Endodermal cell (in vitro differentiated cells): ENCODE measurements at regions not wholly inside any gene's neighbourhood (a gene's known extent, or its start where the extent isn't known, plus 50 kb on each side); places are given as distances from the start of the nearest gene placed in this dataset.

Experiments used
- DNase-seq: peaks from one replicate; pipeline ENCODE4 v3.0.0-alpha.2; 2017
- H3K27ac ChIP-seq: 2 replicates; pipeline ENCODE4 v1.5.1; 2013; ENCODE audit warnings: mild to moderate bottlenecking, low read depth, low read length, moderate library complexity
- H3K27me3 ChIP-seq: 2 replicates; pipeline ENCODE4 v1.6.1; 2013; ENCODE audit warnings: mild to moderate bottlenecking, low read length, moderate library complexity; ENCODE audit not compliant: insufficient read depth, control insufficient read depth, poor library complexity, severe bottlenecking
- H3K36me3 ChIP-seq: 2 replicates; pipeline ENCODE4 v1.7.0; 2013; ENCODE audit warnings: mild to moderate bottlenecking, low read length, moderate library complexity; ENCODE audit not compliant: control insufficient read depth, insufficient read depth
- H3K4me1 ChIP-seq: one replicate; pipeline ENCODE4 v1.7.0; 2013; ENCODE audit warnings: low read length; ENCODE audit not compliant: control insufficient read depth, insufficient read depth
- H3K4me3 ChIP-seq: 2 replicates; pipeline ENCODE4 v1.5.1; 2013; ENCODE audit warnings: mild to moderate bottlenecking, low read length, moderate library complexity
- H3K9ac ChIP-seq: 2 replicates; pipeline ENCODE4 v1.6.1; 2013; ENCODE audit warnings: mild to moderate bottlenecking, low read length, moderate library complexity; ENCODE audit not compliant: poor library complexity, severe bottlenecking; ENCODE audit errors: extremely low read depth
- H3K9me3 ChIP-seq: 2 replicates; pipeline ENCODE4 v1.6.1; 2013; ENCODE audit warnings: mild to moderate bottlenecking, low read length, moderate library complexity; ENCODE audit not compliant: control insufficient read depth
- H3K27ac Mint-ChIP-seq: 2 replicates; pipeline ENCODE4 v1.8.0; 2020; ENCODE audit warnings: mixed read lengths
- H3K27me3 Mint-ChIP-seq: 2 replicates; pipeline ENCODE4 v1.8.0; 2021; ENCODE audit warnings: mild to moderate bottlenecking, mixed read lengths; ENCODE audit not compliant: insufficient read depth
- H3K36me3 Mint-ChIP-seq: 2 replicates; pipeline ENCODE4 v1.8.0; 2020; ENCODE audit warnings: low read depth, mixed read lengths
- H3K4me1 Mint-ChIP-seq: 2 replicates; pipeline ENCODE4 v1.8.0; 2020; ENCODE audit warnings: mixed read lengths
- H3K4me3 Mint-ChIP-seq: 2 replicates; pipeline ENCODE4 v1.8.0; 2020; ENCODE audit warnings: mild to moderate bottlenecking, moderate library complexity, mixed read lengths
- H3K9me3 Mint-ChIP-seq: 2 replicates; pipeline ENCODE4 v1.8.0; 2020; ENCODE audit warnings: mild to moderate bottlenecking, mixed read lengths
- CTCF ChIP-seq: fragments of 200-600 bp; sonication (generic); conservative IDR thresholded peaks from 2 replicates; pipeline ENCODE4 v1.5.0; 2021; ENCODE audit warnings: antibody characterized with exemption, mild to moderate bottlenecking
- WGBS, 2 experiments: methylation state at CpG; one replicate each; pipeline versions ENCODE4 v1.1.5 to v1.1.7; 2013; ENCODE audit warnings: missing lambda C conversion rate in 2 of 2, mixed read lengths in 1 of 2; ENCODE audit not compliant: insufficient coverage in 1 of 2, insufficient read length in 1 of 2; 5-methylcytosine and 5-hydroxymethylcytosine counted together

GRCh38 chr10:128823201-128823600 is 643.8 kb upstream of the MGMT start:
- no peaks in the 10 kb centered on the region for H3K36me3 Mint-ChIP-seq
- 95 to 96% methylated on average over 4 to 16 of the region's 16 CpGs for WGBS, 2 experiments
- Histone ChIP-seq H3K36me3 (no peaks in the 10 kb centered on the region), H3K9me3 (no peaks in the 10 kb centered on the region), H3K4me1 (no peaks in the 10 kb centered on the region), H3K27me3 (peaks cover 6% of the 10 kb centered on the region), H3K27ac (no peak overlapping the region), H3K9ac (no peak overlapping the region), H3K4me3 (no peak overlapping the region)
- DNase-seq: no peak
- H3K27me3 Mint-ChIP-seq: peaks cover 4% of the 10 kb centered on the region
- H3K9me3 Mint-ChIP-seq: no peaks in the 10 kb centered on the region
- H3K27ac Mint-ChIP-seq: no peak overlapping the region
- H3K4me1 Mint-ChIP-seq: no peaks in the 10 kb centered on the region
- no peak overlapping the region for H3K4me3 Mint-ChIP-seq
- no peak for TF ChIP-seq CTCF

- no peak overlapping the region for H3K27ac ChIP-seq
- H3K27me3 ChIP-seq: no peaks in the 10 kb centered on the region
- no peak overlapping the region for H3K4me3 Mint-ChIP-seq
Observed at GRCh38 chr10:128825626-128826025, 641.4 kb upstream of the MGMT start.

GRCh38 chr10:128833671-128834070 is 633.4 kb upstream of the MGMT start:
- H3K27me3 ChIP-seq: no peaks in the 10 kb centered on the region
- Mint-ChIP-seq H3K4me1 (no peaks in the 10 kb centered on the region), H3K27me3 (no peaks in the 10 kb centered on the region), H3K36me3 (no peaks in the 10 kb centered on the region), H3K9me3 (no peaks in the 10 kb centered on the region), H3K4me3 (no peak overlapping the region), H3K27ac (no peak overlapping the region)
- H3K9ac ChIP-seq: no peak overlapping the region
- DNase-seq: no peak
- no peak for TF ChIP-seq CTCF
- no peaks in the 10 kb centered on the region for H3K36me3 ChIP-seq
- H3K4me3 ChIP-seq: no peak overlapping the region
- 95% methylated on average over 5 of the region's 5 CpGs for WGBS, 2 experiments
- no peak overlapping the region for H3K27ac ChIP-seq
- no peaks in the 10 kb centered on the region for H3K9me3 ChIP-seq
- no peaks in the 10 kb centered on the region for H3K4me1 ChIP-seq

More at GRCh38 chr10:128825626-128826025, 641.4 kb upstream of the MGMT start:
- H3K4me1 Mint-ChIP-seq: no peaks in the 10 kb centered on the region
- DNase-seq: no peak
- H3K36me3 ChIP-seq: no peaks in the 10 kb centered on the region
- H3K9ac ChIP-seq: no peak overlapping the region
- H3K4me3 ChIP-seq: no peak overlapping the region
- H3K27ac Mint-ChIP-seq: no peak overlapping the region
- WGBS, 2 experiments: 89 to 90% methylated on average over 4 to 6 of the region's 6 CpGs
- H3K4me1 ChIP-seq: no peaks in the 10 kb centered on the region
- peaks cover 4% of the 10 kb centered on the region for H3K27me3 Mint-ChIP-seq
- H3K36me3 Mint-ChIP-seq: no peaks in the 10 kb centered on the region
- no peaks in the 10 kb centered on the region for H3K9me3 Mint-ChIP-seq
- no peak for TF ChIP-seq CTCF
- H3K9me3 ChIP-seq: no peaks in the 10 kb centered on the region
